RWPE2 (cell line): ENCODE measurements at regions not wholly inside any gene's neighbourhood (a gene's known extent, or its start where the extent isn't known, plus 50 kb on each side); places are given as distances from the start of the nearest gene placed in this dataset.

ENCODE experiments used
- ATAC-seq: fragments of 200-7000 bp; cut with Tn5 transposase; 3 replicates; pipeline ENCODE4 v1.9.1; 2021; ENCODE audit warnings: low read depth
- DNase-seq: peaks from one replicate; pipeline ENCODE4 v3.0.0-alpha.2; 2020; ENCODE audit warnings: low spot score
- H3K27ac ChIP-seq: fragments of 450-650 bp; 2 replicates; pipeline ENCODE4 v1.5.1; 2017; ENCODE audit warnings: mild to moderate bottlenecking; ENCODE audit not compliant: poor library complexity, severe bottlenecking
- H3K27me3 ChIP-seq: fragments of 250-450 bp; sonication (Bioruptor Pico); 2 replicates; pipeline ENCODE4 v1.5.1; 2021; ENCODE audit warnings: mild to moderate bottlenecking, moderate library complexity; ENCODE audit not compliant: insufficient read depth, poor library complexity, severe bottlenecking
- H3K36me3 ChIP-seq: fragments of 250-450 bp; sonication (Bioruptor Pico); 2 replicates; pipeline ENCODE4 v1.5.1; 2020; ENCODE audit warnings: low read depth, mild to moderate bottlenecking, moderate library complexity
- H3K4me1 ChIP-seq: fragments of 250-450 bp; sonication (Bioruptor Pico); 2 replicates; pipeline ENCODE4 v1.5.1; 2021; ENCODE audit warnings: mild to moderate bottlenecking, moderate library complexity; ENCODE audit not compliant: insufficient read depth, poor library complexity, severe bottlenecking
- H3K4me3 ChIP-seq: fragments of 250-450 bp; sonication (Bioruptor Pico); 2 replicates; pipeline ENCODE4 v1.5.1; 2021; ENCODE audit warnings: mild to moderate bottlenecking, moderate library complexity; ENCODE audit not compliant: severe bottlenecking
- H3K9me3 ChIP-seq: fragments of 250-450 bp; sonication (Bioruptor Pico); 2 replicates; pipeline ENCODE4 v1.5.1; 2021; ENCODE audit warnings: mild to moderate bottlenecking, moderate library complexity; ENCODE audit not compliant: severe bottlenecking
- TF ChIP-seq, protein P1 (sequence below): fragments of 450-650 bp; IDR thresholded peaks from one replicate; pipeline ENCODE4 v1.5.1; 2017; ENCODE audit warnings: mild to moderate bottlenecking, moderate library complexity; ENCODE audit not compliant: poor library complexity, severe bottlenecking

DNA sequence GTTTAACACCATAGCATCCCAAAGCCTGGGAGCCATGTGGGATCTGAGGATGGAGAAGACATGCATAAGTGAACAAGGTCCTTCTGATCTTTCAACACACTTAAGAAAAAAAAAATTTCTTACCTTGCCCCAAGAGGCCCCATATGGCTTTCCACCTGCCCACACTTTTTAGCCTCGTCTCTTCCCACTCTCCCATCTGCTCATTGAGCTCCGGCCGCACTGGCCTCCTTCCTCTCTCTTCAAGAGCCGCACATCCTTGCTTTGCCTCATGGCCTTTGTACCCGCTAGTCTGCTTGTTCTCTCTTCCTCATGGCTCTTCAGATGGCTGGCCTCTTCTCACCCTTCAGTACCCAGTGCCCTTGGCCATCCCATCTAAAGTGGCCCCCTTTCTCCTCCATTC is 70.2 kb upstream of the PDE4B start:
- TF ChIP-seq, protein P1, sequence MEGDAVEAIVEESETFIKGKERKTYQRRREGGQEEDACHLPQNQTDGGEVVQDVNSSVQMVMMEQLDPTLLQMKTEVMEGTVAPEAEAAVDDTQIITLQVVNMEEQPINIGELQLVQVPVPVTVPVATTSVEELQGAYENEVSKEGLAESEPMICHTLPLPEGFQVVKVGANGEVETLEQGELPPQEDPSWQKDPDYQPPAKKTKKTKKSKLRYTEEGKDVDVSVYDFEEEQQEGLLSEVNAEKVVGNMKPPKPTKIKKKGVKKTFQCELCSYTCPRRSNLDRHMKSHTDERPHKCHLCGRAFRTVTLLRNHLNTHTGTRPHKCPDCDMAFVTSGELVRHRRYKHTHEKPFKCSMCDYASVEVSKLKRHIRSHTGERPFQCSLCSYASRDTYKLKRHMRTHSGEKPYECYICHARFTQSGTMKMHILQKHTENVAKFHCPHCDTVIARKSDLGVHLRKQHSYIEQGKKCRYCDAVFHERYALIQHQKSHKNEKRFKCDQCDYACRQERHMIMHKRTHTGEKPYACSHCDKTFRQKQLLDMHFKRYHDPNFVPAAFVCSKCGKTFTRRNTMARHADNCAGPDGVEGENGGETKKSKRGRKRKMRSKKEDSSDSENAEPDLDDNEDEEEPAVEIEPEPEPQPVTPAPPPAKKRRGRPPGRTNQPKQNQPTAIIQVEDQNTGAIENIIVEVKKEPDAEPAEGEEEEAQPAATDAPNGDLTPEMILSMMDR = no peak
- ATAC-seq = no peak

DNA sequence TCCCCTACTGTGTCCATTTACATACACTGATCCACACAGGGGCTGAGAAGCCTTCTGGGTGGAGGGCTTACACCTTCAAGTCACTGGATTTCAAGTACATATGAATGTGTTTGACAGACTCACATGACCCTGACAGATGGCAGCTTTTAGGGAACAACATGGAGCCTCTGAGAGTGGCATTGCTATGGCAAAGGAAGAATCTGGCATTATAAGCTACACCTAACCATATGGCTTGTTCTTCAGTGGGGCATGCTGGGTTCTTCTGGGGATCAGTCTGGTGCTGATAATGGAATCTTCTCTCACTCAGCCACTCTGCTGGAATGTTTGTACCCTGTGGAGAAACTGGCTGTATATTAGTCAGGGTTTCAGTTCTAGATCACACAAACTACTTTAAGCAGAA is 68.5 kb upstream of the PDE4B start:
- no peaks in the 10 kb centered on the region for H3K9me3 ChIP-seq
- no peak overlapping the region for H3K4me3 ChIP-seq
- ATAC-seq = no peak
- H3K27ac ChIP-seq = no peak overlapping the region
- no peak for DNase-seq
- H3K4me1 ChIP-seq = no peaks in the 10 kb centered on the region
- no peaks in the 10 kb centered on the region for H3K36me3 ChIP-seq
- TF ChIP-seq, protein P1 = no peak
- no peaks in the 10 kb centered on the region for H3K27me3 ChIP-seq

More for the DNA sequence above, 70.2 kb upstream of the PDE4B start:
- no peak for DNase-seq
- Histone ChIP-seq H3K36me3 (no peaks in the 10 kb centered on the region), H3K27me3 (no peaks in the 10 kb centered on the region), H3K9me3 (no peaks in the 10 kb centered on the region), H3K4me1 (no peaks in the 10 kb centered on the region), H3K4me3 (no peak overlapping the region), H3K27ac (no peak overlapping the region)

- no peak for ATAC-seq
- no peak overlapping the region for H3K27ac ChIP-seq
- no peaks in the 10 kb centered on the region for H3K9me3 ChIP-seq
- H3K4me3 ChIP-seq = no peak overlapping the region
- DNase-seq = no peak
- H3K27me3 ChIP-seq = no peaks in the 10 kb centered on the region
- TF ChIP-seq, protein P1 = no peak
- H3K36me3 ChIP-seq = no peaks in the 10 kb centered on the region
- no peaks in the 10 kb centered on the region for H3K4me1 ChIP-seq
Measured at GRCh38 chr1:65725064-65725463, 67.6 kb upstream of the PDE4B start.

DNA sequence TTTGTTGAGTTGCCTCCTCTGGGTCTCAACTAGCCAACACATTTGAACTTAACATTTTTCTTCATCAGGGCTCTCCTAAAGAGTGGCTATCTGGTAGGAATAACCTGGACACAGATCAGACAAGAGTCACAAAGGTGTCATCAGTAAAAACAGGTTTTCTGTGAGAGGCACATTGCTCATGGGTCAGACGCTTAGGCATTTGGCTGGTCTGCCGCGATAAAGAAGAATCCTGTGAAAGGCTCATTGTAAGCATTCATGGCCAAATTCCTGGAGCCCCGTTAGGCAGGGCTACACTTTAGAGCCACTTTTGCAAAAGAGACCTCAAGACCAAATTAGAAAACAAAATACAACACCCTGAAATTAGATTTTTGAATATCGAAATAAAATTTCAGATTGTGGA is 64.2 kb upstream of the PDE4B start:
- DNase-seq = no peak
- no peak for ATAC-seq
- no peaks in the 10 kb centered on the region for H3K27me3 ChIP-seq
- H3K27ac ChIP-seq = no peak overlapping the region
- H3K4me1 ChIP-seq = no peaks in the 10 kb centered on the region
- no peak overlapping the region for H3K4me3 ChIP-seq
- no peaks in the 10 kb centered on the region for H3K36me3 ChIP-seq
- no peaks in the 10 kb centered on the region for H3K9me3 ChIP-seq
- TF ChIP-seq, protein P1 = no peak

GRCh38 chr1:65729259-65729658 is 63.4 kb upstream of the PDE4B start:
- H3K27me3 ChIP-seq = no peaks in the 10 kb centered on the region
- H3K9me3 ChIP-seq = no peaks in the 10 kb centered on the region
- H3K4me1 ChIP-seq = no peaks in the 10 kb centered on the region
- H3K27ac ChIP-seq = no peak overlapping the region
- DNase-seq (no peak), ATAC-seq (no peak)
- no peak overlapping the region for H3K4me3 ChIP-seq
- TF ChIP-seq, protein P1 = no peak
- H3K36me3 ChIP-seq = no peaks in the 10 kb centered on the region
